ENCODE measurements at regions not wholly inside any gene's neighbourhood (a gene's known extent, or its start where the extent isn't known, plus 50 kb on each side); places are given as distances from the start of the nearest gene placed in this dataset.

- Histone ChIP-seq H3K36me3 (no peaks in the 10 kb centered on the region), H3K4me1 (no peaks in the 10 kb centered on the region), H3K9me3 (no peaks in the 10 kb centered on the region), H3K4me3 (no peak overlapping the region), H3K27me3 (no peaks in the 10 kb centered on the region), H3K27ac (no peak overlapping the region)
- intact Hi-C loops (cut with DNase I; ENCODE audit: low total_unique reads) (no loop called here), in situ Hi-C loops (cut with MboI; ENCODE audit: low sequenced_read_pairs in 4 of 4) (no loop called here)
- no peak for ATAC-seq
- no peak for DNase-seq
- no peak for TF ChIP-seq POLR2A (IDR thresholded peaks at IDR 0.05)
- TF ChIP-seq CTCF (IDR thresholded peaks at IDR 0.05 in 4 of 5, conservative IDR thresholded peaks at IDR 0.05 in 1 of 5), result no peak
These were observed 218.2 kb upstream of the NAALADL2 start for GRCh38 chr3:174640932-174641331.

- in situ Hi-C loops (cut with MboI; ENCODE audit: low sequenced_read_pairs in 4 of 4), result no loop called here
- Histone ChIP-seq H3K4me1 (no peaks in the 10 kb centered on the region), H3K9me3 (no peaks in the 10 kb centered on the region), H3K36me3 (no peaks in the 10 kb centered on the region), H3K4me3 (no peak overlapping the region), H3K27ac (no peak overlapping the region), H3K27me3 (no peaks in the 10 kb centered on the region)
- no peak for DNase-seq
- TF ChIP-seq CTCF (IDR thresholded peaks at IDR 0.05 in 4 of 5, conservative IDR thresholded peaks at IDR 0.05 in 1 of 5) (no peak), POLR2A (IDR thresholded peaks at IDR 0.05) (no peak)
- intact Hi-C loops (cut with DNase I; ENCODE audit: low total_unique reads), result no loop called here
- no peak for ATAC-seq
These were observed 214.8 kb upstream of the NAALADL2 start for GRCh38 chr3:174644287-174644686.

- no peaks in the 10 kb centered on the region for H3K4me1 ChIP-seq
- H3K36me3 ChIP-seq, result no peaks in the 10 kb centered on the region
- H3K9me3 ChIP-seq, result no peaks in the 10 kb centered on the region
- TF ChIP-seq POLR2A (IDR thresholded peaks at IDR 0.05), result no peak
- TF ChIP-seq CTCF (IDR thresholded peaks at IDR 0.05 in 4 of 5, conservative IDR thresholded peaks at IDR 0.05 in 1 of 5), result no peak
- in situ Hi-C loops (cut with MboI; ENCODE audit: low sequenced_read_pairs in 4 of 4), result no loop called here
- no peak overlapping the region for H3K4me3 ChIP-seq
- no peak for ATAC-seq
- intact Hi-C loops (cut with DNase I; ENCODE audit: low total_unique reads), result no loop called here
- H3K27ac ChIP-seq, result no peak overlapping the region
- DNase-seq, result no peak
- no peaks in the 10 kb centered on the region for H3K27me3 ChIP-seq
These were observed 207.2 kb upstream of the NAALADL2 start for GRCh38 chr3:174651951-174652350.

GRCh38 chr3:174659511-174659910 lies 199.6 kb upstream of the NAALADL2 start:
- Histone ChIP-seq H3K27ac (no peak overlapping the region), H3K9me3 (no peaks in the 10 kb centered on the region), H3K4me1 (no peaks in the 10 kb centered on the region), H3K27me3 (no peaks in the 10 kb centered on the region), H3K4me3 (no peak overlapping the region), H3K36me3 (no peaks in the 10 kb centered on the region)
- no peak for DNase-seq
- intact Hi-C loops (cut with DNase I; ENCODE audit: low total_unique reads), result no loop called here
- ATAC-seq, result no peak
- no peak for TF ChIP-seq CTCF (IDR thresholded peaks at IDR 0.05 in 4 of 5, conservative IDR thresholded peaks at IDR 0.05 in 1 of 5)
- TF ChIP-seq POLR2A (IDR thresholded peaks at IDR 0.05), result no peak
- in situ Hi-C loops (cut with MboI; ENCODE audit: low sequenced_read_pairs in 4 of 4), result no loop called here

GRCh38 chr3:174662653-174663052 lies 196.5 kb upstream of the NAALADL2 start:
- in situ Hi-C loops (cut with MboI; ENCODE audit: low sequenced_read_pairs in 4 of 4), result no loop called here
- no peaks in the 10 kb centered on the region for H3K4me1 ChIP-seq
- intact Hi-C loops (cut with DNase I; ENCODE audit: low total_unique reads), result no loop called here
- no peak overlapping the region for H3K4me3 ChIP-seq
- H3K27me3 ChIP-seq, result no peaks in the 10 kb centered on the region
- ATAC-seq (no peak), DNase-seq (no peak)
- no peak overlapping the region for H3K27ac ChIP-seq
- no peak for TF ChIP-seq POLR2A (IDR thresholded peaks at IDR 0.05)
- TF ChIP-seq CTCF (IDR thresholded peaks at IDR 0.05 in 4 of 5, conservative IDR thresholded peaks at IDR 0.05 in 1 of 5), result no peak
- no peaks in the 10 kb centered on the region for H3K9me3 ChIP-seq
- no peaks in the 10 kb centered on the region for H3K36me3 ChIP-seq

Measured in gastrocnemius medialis (tissue), 4 donors.